ENCODE measurements at regions not wholly inside any gene's neighbourhood (a gene's known extent, or its start where the extent isn't known, plus 50 kb on each side); places are given as distances from the start of the nearest gene placed in this dataset.

- Histone ChIP-seq H2AFZ (ENCODE audit: low read length) (no peak overlapping the region), H3K79me1 (ENCODE audit: low read depth, low read length) (no peaks in the 10 kb centered on the region), H3K23ac (ENCODE audit: insufficient read length) (no peak overlapping the region), H2AK5ac (ENCODE audit: low read depth, low read length) (no peak overlapping the region), H4K5ac (ENCODE audit: insufficient read length, low read depth, low read length) (no peak overlapping the region), H4K91ac (replicated peaks; ENCODE audit: insufficient read length, low read length) (no peak overlapping the region), H3K4me1 (replicated peaks in 1 of 4; ENCODE audit: control insufficient read depth in 3 of 4, insufficient read depth in 4 of 4, low read length in 3 of 4) (no peaks in the 10 kb centered on the region), H4K20me1 (replicated peaks in 1 of 2; ENCODE audit: control insufficient read depth in 1 of 2, insufficient read depth in 2 of 2, low read length in 2 of 2) (no peaks in the 10 kb centered on the region), H2BK20ac (ENCODE audit: low read length) (no peak overlapping the region), H2BK12ac (ENCODE audit: low read depth, low read length) (no peak overlapping the region), H2BK5ac (ENCODE audit: low read depth, low read length) (no peak overlapping the region), H3K9ac (replicated peaks in 1 of 4; ENCODE audit: extremely low read depth in 1 of 4, low read depth in 3 of 4, low read length in 3 of 4) (no peak overlapping the region), H3K4me3 (ENCODE audit: extremely low read depth in 1 of 4, insufficient read depth in 2 of 4, low read depth in 3 of 4, low read length in 4 of 4) (no peak overlapping the region), H3K4me2 (ENCODE audit: insufficient read depth in 1 of 2, low read depth in 2 of 2, low read length in 2 of 2) (no peak overlapping the region), H2BK120ac (replicated peaks; ENCODE audit: low read depth, low read length) (no peak overlapping the region), H3K9me3 (ENCODE audit: insufficient read depth in 2 of 2, low read depth in 1 of 2, low read length in 1 of 2) (peaks cover 0 to 9% of the 10 kb centered on the region in 2 experiments; a peak in 2 of 4 replicates), H3K56ac (replicated peaks; ENCODE audit: insufficient read length, low read depth, low read length) (no peak overlapping the region), H3K27ac (ENCODE audit: low read depth, low read length) (no peak overlapping the region), H4K8ac (ENCODE audit: extremely low read depth, insufficient read depth, low read length) (no peak overlapping the region), H3K27me3 (replicated peaks in 1 of 4; ENCODE audit: control insufficient read depth in 3 of 4, extremely low read depth in 1 of 4, insufficient read depth in 3 of 4, low read length in 3 of 4) (no peaks in the 10 kb centered on the region), H3K18ac (ENCODE audit: extremely low read depth, low read length) (no peak overlapping the region), H3K14ac (ENCODE audit: insufficient read length) (no peak overlapping the region), H3K36me3 (ENCODE audit: control insufficient read depth in 2 of 4, insufficient read depth in 4 of 4, low read length in 3 of 4) (no peaks in the 10 kb centered on the region), H2BK15ac (ENCODE audit: low read length) (no peak overlapping the region), H3K23me2 (ENCODE audit: low read depth, low read length) (no peaks in the 10 kb centered on the region; the same call in 1 of the 2 replicates), H3K79me2 (ENCODE audit: control insufficient read depth in 1 of 2, insufficient read depth in 2 of 2, low read length in 2 of 2) (no peaks in the 10 kb centered on the region), H3K4ac (replicated peaks; ENCODE audit: insufficient read length, low read depth, low read length) (no peak overlapping the region)
- DNase-seq (ENCODE audit: low read depth in 1 of 2, low spot score in 2 of 2) (no peak), FAIRE-seq (no peak)
- POLR2A ChIA-PET (ENCODE audit: partially characterized antibody), result no interaction called here
- CTCF ChIA-PET (ENCODE audit: partially characterized antibody), result no interaction called here
- WGBS, 2 experiments (ENCODE audit: extremely low coverage in 1 of 2, insufficient coverage in 1 of 2, insufficient read length in 1 of 2, insufficient replicate concordance in 2 of 2, low coverage in 1 of 2, low lambda C conversion rate in 2 of 2, missing lambda C conversion rate in 1 of 2), result 100% methylated on average over 2 of the region's 2 CpGs; no CpG with 5 or more reads in 1 of the 2 experiments
- TF ChIP-seq KDM1A (IDR thresholded peaks at IDR 0.05; ENCODE audit: borderline replicate concordance, low read length) (no peak), NANOG (IDR thresholded peaks at IDR 0.05; ENCODE audit: insufficient read depth, low read depth, low read length, poor library complexity, severe bottlenecking) (no peak), JUN (IDR thresholded peaks at IDR 0.05; ENCODE audit: low read depth, low read length) (no peak), YY1 (IDR thresholded peaks at IDR 0.05; ENCODE audit: low read depth, low read length) (no peak), SP4 (IDR thresholded peaks at IDR 0.05; ENCODE audit: low read length) (no peak), SIX5 (IDR thresholded peaks at IDR 0.05; ENCODE audit: low read depth, low read length) (no peak)
- TF ChIP-seq, protein P1, sequence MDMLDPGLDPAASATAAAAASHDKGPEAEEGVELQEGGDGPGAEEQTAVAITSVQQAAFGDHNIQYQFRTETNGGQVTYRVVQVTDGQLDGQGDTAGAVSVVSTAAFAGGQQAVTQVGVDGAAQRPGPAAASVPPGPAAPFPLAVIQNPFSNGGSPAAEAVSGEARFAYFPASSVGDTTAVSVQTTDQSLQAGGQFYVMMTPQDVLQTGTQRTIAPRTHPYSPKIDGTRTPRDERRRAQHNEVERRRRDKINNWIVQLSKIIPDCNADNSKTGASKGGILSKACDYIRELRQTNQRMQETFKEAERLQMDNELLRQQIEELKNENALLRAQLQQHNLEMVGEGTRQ (IDR thresholded peaks at IDR 0.05; ENCODE audit: low read length), result no peak
Measured at GRCh38 chr2:116955646-116956045, 858.8 kb upstream of the DDX18 start.
